PC-3 (cell line): ENCODE measurements at regions not wholly inside any gene's neighbourhood (a gene's known extent, or its start where the extent isn't known, plus 50 kb on each side); places are given as distances from the start of the nearest gene placed in this dataset.

Experiments
- ATAC-seq: fragments of 200-7000 bp; cut with Tn5 transposase; 2 replicates; pipeline ENCODE4 v1.9.1; 2020; ENCODE audit warnings: mild to moderate bottlenecking, moderate library complexity
- BruUV-seq: library from RNA; stranded (reverse); fragments of 400-500 nt; replicated peaks from 2 replicates; lab custom pipeline; 2021; lab: Mats Ljungman, UMichigan
- CTCF ChIA-PET: fragments of 300-600 bp; sonication (Branson Sonifier 250); formaldehyde crosslinking; loops from one replicate; lab custom pipeline; 2022; ENCODE audit warnings: antibody characterized with exemption; lab: Charles Lee
- POLR2A ChIA-PET: fragments of 300-600 bp; sonication (Branson Sonifier 250); formaldehyde crosslinking; loops from one replicate; lab custom pipeline; 2022; ENCODE audit warnings: antibody characterized with exemption; ENCODE audit not compliant: unreplicated experiment; lab: Charles Lee
- DNase-seq: peaks from one replicate; pipeline ENCODE4 v3.0.0-alpha.2; 2015
- H2AFZ ChIP-seq: fragments of 300-600 bp; sonication (generic); 2 replicates; pipeline ENCODE4 v1.6.0; 2016; ENCODE audit warnings: antibody characterized with exemption, low read length
- H3F3A ChIP-seq: fragments of 300-600 bp; sonication (generic); one replicate; pipeline ENCODE4 v1.6.0; 2017; ENCODE audit warnings: antibody characterized with exemption, low read length, control low read depth, mild to moderate bottlenecking; ENCODE audit not compliant: unreplicated experiment
- H3K27ac ChIP-seq: fragments of 300-600 bp; sonication (generic); 2 replicates; pipeline ENCODE4 v1.5.1; 2016; ENCODE audit warnings: mild to moderate bottlenecking, low read length
- H3K27me3 ChIP-seq: fragments of 300-600 bp; sonication (generic); 2 replicates; pipeline ENCODE4 v1.6.1; 2016; ENCODE audit warnings: low read length, mixed read lengths
- H3K36me3 ChIP-seq: fragments of 300-600 bp; sonication (generic); 2 replicates; pipeline ENCODE4 v1.6.1; 2016; ENCODE audit warnings: low read depth, mixed run types, low read length, mixed read lengths
- H3K4me1 ChIP-seq: fragments of 300-600 bp; sonication (generic); 2 replicates; pipeline ENCODE4 v1.5.1; 2016; ENCODE audit warnings: low read length; ENCODE audit not compliant: insufficient read depth
- H3K4me2 ChIP-seq: fragments of 300-600 bp; sonication (generic); 2 replicates; pipeline ENCODE4 v1.6.0; 2016; ENCODE audit warnings: low read length
- H3K4me3 ChIP-seq: fragments of 300-600 bp; sonication (generic); 2 replicates; pipeline ENCODE4 v1.5.1; 2016; ENCODE audit warnings: mild to moderate bottlenecking, low read length, mixed read lengths
- H3K79me2 ChIP-seq: fragments of 300-600 bp; sonication (generic); 2 replicates; pipeline ENCODE4 v1.6.1; 2017; ENCODE audit warnings: low read length, mixed read lengths
- H3K9ac ChIP-seq: fragments of 300-600 bp; sonication (generic); 2 replicates; pipeline ENCODE4 v1.6.0; 2016; ENCODE audit warnings: mild to moderate bottlenecking, low read length
- H3K9me2 ChIP-seq: fragments of 300-600 bp; sonication (generic); replicated peaks from 2 replicates; pipeline ENCODE4 v1.6.1; 2016; ENCODE audit warnings: mixed run types, low read length, mixed read lengths
- H3K9me3 ChIP-seq: fragments of 300-600 bp; sonication (generic); 2 replicates; pipeline ENCODE4 v1.6.1; 2016; ENCODE audit warnings: low read length, mixed read lengths
- H4K20me1 ChIP-seq: fragments of 300-600 bp; sonication (generic); 2 replicates; pipeline ENCODE4 v1.6.1; 2016; ENCODE audit warnings: low read length, mixed read lengths
- CTCF ChIP-seq: fragments of 300-600 bp; sonication (generic); conservative IDR thresholded peaks from 2 replicates; pipeline ENCODE4 v1.5.1; 2017; ENCODE audit warnings: antibody characterized with exemption, low read depth, mild to moderate bottlenecking, low read length
- EZH2 ChIP-seq: fragments of 300-600 bp; sonication (generic); IDR thresholded peaks from one replicate; pipeline ENCODE4 v1.6.1; 2017; ENCODE audit warnings: antibody characterized with exemption, mild to moderate bottlenecking, low read length; ENCODE audit not compliant: unreplicated experiment
- EZH2phosphoT487 ChIP-seq: fragments of 300-600 bp; sonication (generic); IDR thresholded peaks from 2 replicates; pipeline ENCODE4 v1.6.1; 2018; ENCODE audit warnings: mild to moderate bottlenecking, antibody characterized with exemption, low read length, borderline replicate concordance
- intact Hi-C: fragments of 100-400 bp; cut with micrococcal nuclease; formaldehyde crosslinking; loops from 2 replicates; pipeline ENCODE4 v1.9.0; 2023

GRCh38 chr14:85907536-85907935 lies 377.6 kb downstream of the FLRT2 start:
- no TSS peak for BruUV-seq
- DNase-seq (no peak), ATAC-seq (no peak)
- no peaks in the 10 kb centered on the region for H3K36me3 ChIP-seq
- no peaks in the 10 kb centered on the region for H3K27me3 ChIP-seq
- no peaks in the 10 kb centered on the region for H3K9me2 ChIP-seq
- intact Hi-C loops: no loop called here
- no peak overlapping the region for H3K4me2 ChIP-seq
- H2AFZ ChIP-seq: no peak overlapping the region
- CTCF ChIA-PET: no interaction called here
- H3F3A ChIP-seq: no peaks in the 10 kb centered on the region
- no peaks in the 10 kb centered on the region for H3K79me2 ChIP-seq
- H3K9ac ChIP-seq: no peak overlapping the region
- H3K27ac ChIP-seq: no peak overlapping the region
- no peak overlapping the region for H3K4me3 ChIP-seq
- no peaks in the 10 kb centered on the region for H4K20me1 ChIP-seq
- no peaks in the 10 kb centered on the region for H3K4me1 ChIP-seq
- TF ChIP-seq EZH2 (no peak), EZH2phosphoT487 (no peak), CTCF (no peak)
- POLR2A ChIA-PET: no interaction called here
- no peaks in the 10 kb centered on the region for H3K9me3 ChIP-seq

GRCh38 chr14:85897808-85898207 lies 367.9 kb downstream of the FLRT2 start:
- ATAC-seq (no peak), DNase-seq (no peak)
- no peak overlapping the region for H3K4me3 ChIP-seq
- no peaks in the 10 kb centered on the region for H3F3A ChIP-seq
- POLR2A ChIA-PET: no interaction called here
- TF ChIP-seq EZH2 (no peak), EZH2phosphoT487 (no peak), CTCF (no peak)
- no peaks in the 10 kb centered on the region for H4K20me1 ChIP-seq
- H3K4me1 ChIP-seq: no peaks in the 10 kb centered on the region
- CTCF ChIA-PET: no interaction called here
- H3K27me3 ChIP-seq: no peaks in the 10 kb centered on the region
- H3K36me3 ChIP-seq: no peaks in the 10 kb centered on the region
- no peak overlapping the region for H2AFZ ChIP-seq
- no TSS peak for BruUV-seq
- H3K4me2 ChIP-seq: no peak overlapping the region
- H3K9me3 ChIP-seq: 0 out of 2 replicates have a peak, but pooled peaks cover 3% of the 10 kb centered on the region
- no peaks in the 10 kb centered on the region for H3K9me2 ChIP-seq
- no peak overlapping the region for H3K9ac ChIP-seq
- no peak overlapping the region for H3K27ac ChIP-seq
- H3K79me2 ChIP-seq: no peaks in the 10 kb centered on the region
- intact Hi-C loops: no loop called here

- CTCF ChIA-PET: no interaction called here
- no peak overlapping the region for H3K27ac ChIP-seq
- intact Hi-C loops: no loop called here
Observed at GRCh38 chr14:85895603-85896002, 365.7 kb downstream of the FLRT2 start.

More at GRCh38 chr14:85895603-85896002, 365.7 kb downstream of the FLRT2 start:
- no peaks in the 10 kb centered on the region for H3K4me1 ChIP-seq
- H3K9me3 ChIP-seq: 0 out of 2 replicates have a peak, but pooled peaks cover 3% of the 10 kb centered on the region
- no peaks in the 10 kb centered on the region for H3K36me3 ChIP-seq
- H3K9me2 ChIP-seq: no peaks in the 10 kb centered on the region
- no peaks in the 10 kb centered on the region for H3K79me2 ChIP-seq
- no peaks in the 10 kb centered on the region for H4K20me1 ChIP-seq
- TF ChIP-seq EZH2: no peak
- TF ChIP-seq EZH2phosphoT487: no peak
- TF ChIP-seq CTCF: no peak
- H3K9ac ChIP-seq: no peak overlapping the region
- H3K27me3 ChIP-seq: no peaks in the 10 kb centered on the region
- no peak for DNase-seq
- no peak overlapping the region for H2AFZ ChIP-seq
- BruUV-seq: no TSS peak
- POLR2A ChIA-PET: no interaction called here
- ATAC-seq: no peak
- H3K4me2 ChIP-seq: no peak overlapping the region
- H3K4me3 ChIP-seq: no peak overlapping the region
- H3F3A ChIP-seq: no peaks in the 10 kb centered on the region
